ENCODE measurements at regions not wholly inside any gene's neighbourhood (a gene's known extent, or its start where the extent isn't known, plus 50 kb on each side); places are given as distances from the start of the nearest gene placed in this dataset.

- no peak for TF ChIP-seq CTCF (IDR thresholded peaks at IDR 0.05; ENCODE audit: low read length)
- TF ChIP-seq EZH2 (IDR thresholded peaks at IDR 0.05; ENCODE audit: borderline replicate concordance, low read length) = no peak
Measured at GRCh38 chr12:125892276-125892675, 827.0 kb downstream of the AACS start.
